GM19025 (cell line): ENCODE measurements at regions not wholly inside any gene's neighbourhood (a gene's known extent, or its start where the extent isn't known, plus 50 kb on each side); places are given as distances from the start of the nearest gene placed in this dataset.

Experiments
- ATAC-seq: cut with Tn5 transposase; IDR thresholded peaks from one replicate; pipeline ENCODE4 v1.9.1; 2021; ENCODE audit warnings: mild to moderate bottlenecking, low read depth, moderate library complexity; ENCODE audit not compliant: unreplicated experiment

DNA sequence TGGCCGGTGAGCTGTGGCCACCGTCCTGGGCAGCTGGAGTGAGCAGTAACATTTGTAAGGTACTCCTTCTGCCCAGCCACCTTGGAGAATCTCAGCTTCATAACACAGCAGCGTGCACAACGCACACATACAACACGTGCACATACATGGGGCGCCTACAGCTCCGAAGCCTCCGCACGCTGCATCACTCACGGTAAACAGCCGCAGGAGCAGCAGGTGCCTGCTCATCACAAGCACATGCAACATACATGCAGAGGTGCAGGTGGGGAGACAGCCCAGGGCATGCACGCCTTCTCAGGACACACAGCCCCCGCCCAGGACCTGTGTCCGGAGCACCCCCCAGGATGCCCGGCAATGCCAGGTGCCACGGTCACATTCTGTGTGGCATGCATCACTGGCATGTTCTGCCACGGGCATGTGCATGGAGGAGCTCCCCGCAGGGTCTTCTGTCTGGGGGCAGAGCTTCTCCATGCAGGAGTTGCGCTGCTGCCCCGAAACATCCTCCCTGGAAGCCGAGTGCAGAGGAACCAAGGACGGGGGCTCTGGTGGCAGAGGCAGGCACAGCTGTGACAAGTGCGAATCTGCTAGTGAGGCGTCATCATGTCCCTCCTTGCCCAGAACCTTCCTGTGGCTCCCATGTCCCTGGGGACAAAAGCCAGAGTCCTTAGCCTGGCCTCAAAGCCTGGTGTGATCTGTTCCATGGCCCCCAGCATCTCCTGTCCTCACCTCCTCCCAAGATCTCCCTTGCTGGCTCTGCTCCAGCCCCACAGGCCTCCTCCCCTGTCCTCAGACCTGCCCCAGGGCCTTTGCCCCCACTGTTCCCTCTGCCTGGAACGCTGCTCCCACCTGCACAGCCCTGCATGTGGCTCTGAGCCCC, 184.0 kb upstream of the GSE1 start:
- ATAC-seq: no peak

DNA sequence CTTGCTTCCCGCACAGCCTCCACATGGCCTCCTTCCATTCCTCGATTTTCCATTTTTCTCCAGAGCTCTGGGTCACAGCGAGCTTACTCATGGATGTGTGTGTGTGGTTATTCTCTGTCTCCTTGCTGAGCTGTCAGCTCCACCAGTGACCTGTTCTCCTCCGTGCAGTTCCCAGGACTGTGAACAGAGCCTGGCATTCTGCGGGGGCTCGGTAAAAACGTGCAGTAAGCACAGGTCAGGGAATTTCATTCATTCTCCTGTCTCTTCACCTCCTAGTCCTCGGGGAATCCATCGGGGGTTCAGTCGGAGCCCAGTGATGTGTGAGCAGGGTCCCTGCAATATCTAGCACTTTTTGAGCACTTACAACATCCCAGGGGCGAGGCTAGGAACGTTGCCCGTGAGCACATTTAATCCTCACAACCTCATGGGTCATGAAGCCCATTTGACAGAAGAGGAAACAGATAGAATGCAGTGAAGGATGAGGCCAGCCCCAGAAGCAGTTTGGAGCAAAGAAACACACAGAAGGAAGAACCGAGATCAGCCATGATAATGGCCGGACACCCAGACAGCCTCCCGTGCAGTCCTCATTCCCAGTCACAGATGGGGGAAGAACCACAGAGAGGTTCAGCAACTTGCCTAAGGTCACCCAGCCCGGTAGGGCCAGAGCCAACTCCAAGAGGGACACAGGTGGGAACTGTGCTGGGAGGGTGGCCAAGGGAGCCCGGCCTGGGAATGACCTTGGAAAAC, 183.2 kb upstream of the GSE1 start:
- no peak for ATAC-seq

DNA sequence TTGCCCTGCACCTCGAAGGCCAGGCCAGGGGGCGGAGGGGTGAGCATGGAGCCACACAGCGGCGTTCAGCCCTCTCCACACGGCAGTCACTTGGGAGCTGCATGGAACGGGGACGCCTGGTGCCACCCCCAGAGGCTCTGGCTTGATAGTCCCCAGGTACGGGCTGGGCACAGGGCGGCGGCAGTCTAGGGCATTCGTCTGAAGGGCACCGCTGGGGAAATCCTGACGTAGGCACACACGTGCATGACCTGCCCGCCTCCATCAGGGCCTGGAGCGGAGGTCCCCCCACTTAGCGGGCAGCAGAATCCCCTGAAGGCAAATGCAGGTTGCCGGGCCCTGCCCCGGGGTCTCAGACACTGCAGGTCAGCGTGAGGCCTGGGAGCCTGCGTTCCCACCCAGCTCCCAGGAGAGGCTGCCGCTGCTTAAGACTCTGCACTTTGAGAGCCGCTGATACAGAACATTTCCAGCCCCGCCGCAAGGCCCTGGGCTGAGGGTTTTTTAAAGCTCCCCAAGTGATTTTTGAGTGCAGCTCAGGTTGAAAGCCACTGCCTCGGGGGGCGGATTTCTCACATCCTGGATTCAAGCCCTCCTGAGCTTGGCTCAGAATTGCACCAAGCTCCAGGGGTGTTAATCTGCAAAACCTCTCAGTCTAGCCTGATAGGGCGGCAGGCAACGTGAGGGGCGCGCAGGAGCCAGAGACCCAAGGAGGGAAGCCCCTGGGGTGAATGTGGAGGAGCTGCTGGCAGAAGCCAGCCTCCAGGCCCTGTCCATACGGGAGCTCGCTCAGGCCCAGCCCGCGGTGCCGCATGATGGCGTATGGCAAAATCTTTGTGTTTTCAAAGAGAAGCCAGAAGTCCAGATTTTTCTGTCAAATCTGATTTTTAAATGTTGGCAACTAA, 182.3 kb upstream of the GSE1 start:
- ATAC-seq: no peak

DNA sequence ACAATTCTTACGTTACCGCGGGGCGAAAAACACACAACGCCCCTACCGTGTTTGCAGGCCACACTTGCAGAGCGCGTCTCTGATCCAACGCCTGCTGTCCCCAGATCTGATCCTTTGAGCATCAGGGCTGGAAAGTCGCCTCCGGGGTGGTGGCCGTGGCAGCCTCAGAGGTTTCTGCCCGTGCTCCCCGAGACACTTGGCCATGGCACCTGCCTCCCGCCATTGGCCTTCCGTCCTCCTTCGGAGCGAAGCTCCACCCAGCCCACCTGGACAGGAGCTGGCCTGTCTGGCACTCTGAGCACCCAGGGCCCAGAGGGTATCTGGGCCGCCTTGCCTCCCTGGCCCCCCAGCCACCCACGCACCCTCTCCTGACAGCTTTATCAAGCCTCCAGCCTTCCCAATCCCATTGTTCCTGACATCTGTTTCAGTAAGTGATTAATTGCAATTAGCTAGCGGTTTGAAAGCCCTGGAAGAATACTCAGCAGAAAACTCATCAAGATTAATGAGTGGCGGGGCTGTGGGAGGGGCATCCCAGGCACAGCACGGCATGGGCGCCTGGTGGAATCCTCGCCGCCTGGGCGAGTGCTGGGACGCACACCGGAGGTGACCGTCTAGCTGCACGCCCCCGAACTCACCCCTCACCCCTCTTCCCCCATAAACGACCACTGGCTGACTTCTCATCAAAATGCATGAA, 181.5 kb upstream of the GSE1 start:
- no peak for ATAC-seq

DNA sequence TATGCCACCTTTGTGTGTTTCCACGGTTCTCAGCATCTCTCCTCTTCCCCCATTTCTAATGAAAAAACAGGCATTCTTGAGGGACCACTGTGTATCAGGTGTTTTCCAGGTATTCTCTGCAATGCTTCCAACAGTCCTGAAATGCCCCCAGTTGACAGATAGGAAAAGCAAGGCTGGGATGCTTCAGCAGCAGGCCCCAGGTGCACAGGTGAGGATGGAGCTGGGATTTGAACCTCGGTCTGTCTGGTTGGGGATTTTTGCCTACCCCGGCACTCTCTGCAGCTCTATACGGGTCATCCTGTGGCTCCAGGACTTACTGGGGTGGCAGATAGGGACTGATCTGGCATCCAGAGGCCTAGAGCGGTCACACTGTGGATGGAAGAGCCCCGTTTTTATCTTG, 180.5 kb upstream of the GSE1 start:
- ATAC-seq: no peak

DNA sequence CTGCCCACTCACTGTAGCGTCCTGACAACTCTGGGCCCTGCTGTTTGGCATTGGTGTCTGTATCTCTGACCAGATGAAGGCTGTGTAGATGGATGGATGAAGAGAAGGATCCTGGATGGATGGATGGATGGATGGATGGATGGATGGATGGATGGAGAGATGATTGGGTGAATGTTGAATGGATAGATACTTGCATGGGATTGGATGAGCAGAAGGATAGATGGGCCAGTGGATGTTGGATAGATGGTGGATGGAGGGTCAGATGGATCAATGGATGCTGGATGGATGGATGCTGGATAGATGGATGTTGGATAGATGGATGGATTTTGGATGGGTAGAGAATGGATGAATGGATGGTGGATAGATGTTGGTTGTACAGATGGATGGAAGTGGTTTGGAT, 179.6 kb upstream of the GSE1 start:
- ATAC-seq: no peak

DNA sequence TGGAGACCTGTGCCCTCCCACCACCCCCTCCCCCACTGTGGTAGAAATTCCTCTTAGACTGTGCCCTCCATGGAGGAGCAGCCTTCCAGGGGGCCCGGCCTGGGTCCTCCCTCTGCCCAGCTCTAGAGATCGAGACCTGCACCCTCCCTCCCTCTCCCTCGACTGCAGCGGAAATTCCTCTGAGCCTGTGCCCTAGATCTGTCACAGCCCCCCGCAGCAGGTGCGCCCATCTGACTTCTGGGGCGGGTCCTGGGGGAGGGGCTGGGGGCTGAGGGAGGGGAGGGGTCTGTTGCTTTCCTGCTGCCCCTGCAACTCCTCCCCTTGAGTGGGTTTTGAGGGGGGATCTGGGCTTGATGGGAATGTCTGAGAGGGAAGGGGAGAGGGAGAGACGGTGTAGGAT, 177.8 kb upstream of the GSE1 start:
- ATAC-seq: no peak

DNA sequence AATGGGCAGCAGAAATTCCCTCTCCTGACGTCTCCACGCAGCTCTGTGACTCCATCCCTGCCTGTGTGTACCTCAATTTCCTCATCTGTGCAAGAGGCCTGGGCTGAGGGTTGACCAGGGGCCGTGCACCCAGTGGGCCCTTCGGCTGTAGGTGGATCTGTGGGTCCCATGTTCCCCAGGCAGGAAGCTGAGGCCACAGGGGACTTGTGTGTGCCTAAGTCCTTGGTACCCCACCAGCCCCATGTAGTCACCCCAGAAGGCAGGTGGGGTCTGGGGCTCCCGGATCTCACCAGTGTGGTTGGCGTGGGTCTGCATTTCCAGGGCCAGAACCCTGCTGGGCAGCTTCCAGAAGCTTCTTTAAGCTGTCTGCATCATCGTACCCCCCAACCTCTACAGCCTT, 177.4 kb upstream of the GSE1 start:
- no peak for ATAC-seq

DNA sequence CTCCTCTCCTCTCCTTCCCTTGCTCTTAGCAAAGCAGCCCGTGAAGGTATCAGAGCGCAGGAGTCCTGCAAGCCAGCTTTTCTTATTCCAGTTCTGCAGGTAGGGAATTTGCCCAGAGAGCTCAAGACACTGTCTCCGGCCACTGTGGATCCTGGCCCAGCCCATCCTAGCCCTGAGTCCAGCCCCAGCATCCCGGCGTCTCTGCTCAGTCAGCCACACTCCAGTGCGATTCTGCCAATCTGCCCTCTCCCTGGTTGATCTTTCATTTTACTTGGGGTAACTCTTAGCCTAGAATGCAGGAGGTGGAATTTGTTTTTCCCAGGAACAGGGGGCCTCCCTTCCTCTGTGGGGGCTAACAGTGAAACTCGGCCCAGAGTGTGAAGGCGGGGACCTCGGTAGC, 176.9 kb upstream of the GSE1 start:
- ATAC-seq: no peak

DNA sequence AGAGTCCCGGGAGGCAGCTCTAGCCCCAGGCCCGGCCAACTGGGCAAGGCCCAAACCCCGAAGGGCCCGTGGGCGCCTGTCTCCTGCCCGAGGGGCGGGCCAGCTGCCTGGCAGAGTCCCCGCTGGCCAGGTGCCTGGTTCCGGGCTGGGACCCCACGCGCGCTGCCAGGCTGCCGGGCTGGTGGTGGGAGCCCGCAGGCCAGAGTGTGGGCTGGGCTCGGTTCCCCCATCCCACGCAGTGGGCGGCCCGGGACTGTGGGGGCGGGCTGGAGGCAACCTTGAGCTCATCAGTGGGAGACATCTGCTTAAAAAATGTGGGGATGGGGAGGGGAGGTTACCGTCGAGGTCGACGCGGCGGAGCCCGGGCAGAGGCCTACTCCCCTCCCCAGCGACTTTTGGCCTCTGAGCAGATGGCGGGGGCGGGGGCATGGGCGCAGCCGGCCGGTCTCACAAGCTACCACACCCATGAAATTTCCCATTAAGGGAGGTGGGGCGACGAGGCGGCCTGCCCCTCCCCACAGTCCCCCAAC, 176.4 kb upstream of the GSE1 start:
- ATAC-seq: no peak

DNA sequence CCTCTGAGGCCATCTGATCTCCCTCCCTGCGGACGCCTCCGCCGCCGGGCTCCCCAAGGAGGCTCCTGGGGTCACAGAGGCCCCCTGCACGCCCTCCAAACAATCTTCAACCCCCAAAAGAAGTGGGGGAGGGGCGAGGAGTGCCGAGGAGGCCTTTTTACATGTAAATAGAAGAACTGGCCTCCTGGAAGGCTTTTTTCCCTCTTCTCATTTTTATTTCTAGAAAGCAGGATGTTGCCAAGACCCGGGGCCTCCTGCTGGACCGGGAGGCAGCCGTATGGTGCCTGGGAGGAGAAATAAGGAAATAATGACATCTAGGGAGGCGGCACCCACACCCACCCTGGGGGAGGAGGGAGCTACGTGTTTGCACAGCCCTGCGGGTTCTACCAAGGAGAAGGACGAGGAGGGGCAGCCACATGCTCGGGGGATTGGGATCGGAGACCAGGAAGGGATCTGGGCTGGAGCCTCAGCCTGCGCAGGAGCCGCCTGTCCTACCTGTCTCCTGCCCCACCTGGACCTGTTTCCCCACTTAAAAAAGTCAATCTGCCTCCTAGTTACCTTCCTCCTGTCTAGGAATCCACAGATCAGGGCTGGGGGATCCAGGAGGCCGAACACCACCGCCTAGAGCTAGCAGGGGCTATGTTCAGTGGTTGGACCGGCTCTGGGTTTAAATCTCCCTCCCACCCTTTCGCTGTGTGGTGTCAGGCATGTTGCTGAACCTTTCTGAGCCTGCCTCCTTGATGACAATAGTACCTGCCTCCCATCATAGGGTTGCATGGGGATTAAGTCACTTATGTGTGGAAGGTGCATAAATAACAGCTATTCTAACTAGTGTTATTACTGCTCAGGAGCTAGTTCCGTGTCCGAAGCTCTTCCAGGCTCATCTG, 175.7 kb upstream of the GSE1 start:
- ATAC-seq: no peak

DNA sequence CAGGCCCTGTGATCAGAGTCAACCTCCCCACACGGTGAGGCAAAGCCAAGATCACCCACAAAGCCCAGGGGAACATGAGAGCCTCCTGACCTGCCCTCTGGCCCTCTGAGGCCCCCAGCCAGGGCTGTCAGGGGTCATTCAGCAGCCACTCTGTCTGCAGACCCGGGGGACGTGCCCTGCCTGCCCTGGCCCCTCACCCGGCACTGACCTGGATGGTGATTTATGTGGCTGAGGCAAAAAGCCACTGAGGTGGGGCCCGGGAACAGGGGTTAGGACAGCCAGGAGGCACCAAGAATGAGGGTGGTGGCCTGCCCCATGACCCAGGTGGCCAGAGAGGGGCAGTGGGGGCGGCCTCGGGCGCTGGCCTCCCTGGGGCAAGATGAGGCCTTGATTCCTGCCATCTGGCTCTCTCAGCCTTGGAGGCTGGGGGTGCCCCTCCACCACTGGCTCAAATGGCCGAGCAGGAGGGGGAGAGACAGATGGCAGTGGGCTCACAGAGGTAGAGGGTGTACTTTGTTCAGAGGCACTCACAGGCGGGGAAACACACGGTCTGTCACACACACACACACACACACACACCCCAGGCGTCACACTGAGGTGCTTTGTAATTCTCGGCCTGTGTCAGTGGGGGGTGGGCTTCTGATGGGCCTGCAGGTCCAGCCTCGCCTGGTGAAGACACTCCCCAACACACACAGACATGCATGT, 174.0 kb upstream of the GSE1 start:
- ATAC-seq: no peak

DNA sequence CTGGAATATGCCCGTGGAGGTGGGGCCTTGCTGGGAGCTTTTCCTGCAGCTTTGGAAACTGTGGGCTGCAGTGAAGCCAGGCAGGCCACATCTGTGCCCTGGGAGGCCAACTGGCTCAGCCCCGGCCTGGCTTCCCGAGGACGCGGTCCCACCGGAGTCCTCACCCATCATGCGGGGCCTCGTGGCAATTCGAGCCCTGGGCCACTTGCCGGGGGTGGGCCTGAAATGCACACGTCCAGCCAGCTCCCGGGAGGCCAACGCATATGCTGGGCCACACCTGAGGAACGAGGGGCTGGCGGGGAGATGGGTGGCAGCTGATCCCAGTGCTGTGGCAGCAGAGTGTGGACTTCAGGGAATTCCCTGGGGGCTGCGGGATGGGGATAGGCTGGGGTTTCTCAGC, 172.4 kb upstream of the GSE1 start:
- no peak for ATAC-seq

DNA sequence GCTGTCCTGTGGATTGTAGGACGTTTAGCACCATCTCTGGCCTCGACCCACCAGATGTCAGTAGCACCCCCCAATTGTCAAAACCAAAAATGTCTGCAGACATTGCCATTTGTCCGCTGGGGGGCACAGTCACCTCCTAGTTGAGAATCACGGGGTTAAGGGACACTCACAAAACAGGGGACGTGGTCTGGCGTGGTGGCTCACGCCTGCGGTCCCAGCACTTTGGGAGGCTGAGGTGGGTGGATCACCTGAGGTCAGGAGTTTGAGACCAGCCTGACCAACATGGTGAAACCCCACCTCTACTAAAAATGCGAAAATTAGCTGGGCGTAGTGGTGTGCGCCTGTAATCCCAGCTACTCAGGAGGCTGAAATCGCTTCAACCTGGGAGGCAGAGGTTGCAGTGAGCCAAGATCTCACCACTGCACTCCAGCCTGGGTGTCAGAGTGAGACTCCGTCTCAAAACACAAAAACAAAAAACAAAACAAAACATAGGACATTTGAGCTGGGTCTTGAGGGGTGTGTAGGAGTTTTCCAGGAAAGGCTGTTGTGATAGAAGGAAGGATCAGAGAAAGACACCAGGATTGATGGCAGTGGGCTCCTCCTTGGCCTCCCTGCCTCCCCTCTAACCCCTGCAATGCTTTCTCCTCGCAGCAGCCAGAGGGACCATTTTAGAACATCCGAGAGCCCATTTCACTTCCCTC, 171.8 kb upstream of the GSE1 start:
- no peak for ATAC-seq

DNA sequence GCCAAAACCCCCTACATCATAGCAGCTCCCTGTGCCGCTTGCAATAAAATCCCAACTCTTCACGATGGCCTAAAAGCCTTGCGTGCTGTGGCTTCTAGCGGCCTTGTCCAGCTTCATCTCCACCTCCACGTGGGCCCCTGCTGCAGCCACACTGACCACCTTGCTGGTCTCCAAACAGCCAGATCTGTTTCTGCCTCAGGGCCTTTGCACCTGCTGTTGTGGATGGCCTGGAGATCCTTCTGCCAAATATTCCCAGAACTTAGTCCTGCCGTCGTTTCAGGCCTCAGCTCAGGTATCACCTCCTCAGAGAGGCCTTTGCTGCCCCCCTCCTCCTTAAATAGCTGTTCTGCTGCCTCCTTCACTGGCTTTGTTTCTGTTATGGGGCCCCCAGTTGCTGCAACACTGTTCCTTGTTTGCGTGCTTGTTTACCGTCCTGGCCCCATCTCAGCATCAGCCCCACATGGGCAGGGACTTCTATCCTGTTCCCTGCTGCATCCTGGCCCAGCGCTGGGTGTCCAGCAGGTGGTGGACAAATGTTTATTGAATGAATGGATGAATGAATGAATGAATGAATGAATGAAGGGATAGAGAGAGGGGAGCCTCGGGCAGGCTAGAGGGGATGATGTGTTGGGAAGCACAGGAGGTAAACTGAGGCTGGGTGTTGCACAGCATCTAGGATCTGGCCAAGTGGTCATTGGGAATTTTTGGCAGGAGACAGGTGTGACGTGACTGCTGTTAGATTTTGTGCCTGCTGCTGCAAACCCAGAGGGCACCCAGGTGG, 171.0 kb upstream of the GSE1 start:
- no peak for ATAC-seq

DNA sequence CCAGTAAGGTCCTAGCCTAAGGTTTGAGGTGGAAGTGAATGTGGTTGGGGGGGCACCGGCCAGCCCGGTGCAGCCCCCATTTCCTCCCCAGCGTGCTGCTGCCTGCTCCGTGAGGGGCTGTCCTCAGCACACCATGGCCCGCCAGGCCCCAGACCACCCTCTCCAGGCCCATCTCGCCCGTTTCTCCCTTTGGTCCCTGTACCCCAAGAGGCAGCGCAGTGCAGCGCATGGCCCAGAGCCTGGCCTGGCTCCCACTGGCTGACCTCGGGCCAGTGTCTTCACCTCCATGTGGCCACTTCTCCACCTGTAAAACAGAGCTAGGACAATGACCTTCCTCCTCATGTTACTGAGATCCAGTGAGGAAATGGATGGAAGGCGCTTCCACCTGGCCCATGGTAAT, 170.0 kb upstream of the GSE1 start:
- no peak for ATAC-seq

DNA sequence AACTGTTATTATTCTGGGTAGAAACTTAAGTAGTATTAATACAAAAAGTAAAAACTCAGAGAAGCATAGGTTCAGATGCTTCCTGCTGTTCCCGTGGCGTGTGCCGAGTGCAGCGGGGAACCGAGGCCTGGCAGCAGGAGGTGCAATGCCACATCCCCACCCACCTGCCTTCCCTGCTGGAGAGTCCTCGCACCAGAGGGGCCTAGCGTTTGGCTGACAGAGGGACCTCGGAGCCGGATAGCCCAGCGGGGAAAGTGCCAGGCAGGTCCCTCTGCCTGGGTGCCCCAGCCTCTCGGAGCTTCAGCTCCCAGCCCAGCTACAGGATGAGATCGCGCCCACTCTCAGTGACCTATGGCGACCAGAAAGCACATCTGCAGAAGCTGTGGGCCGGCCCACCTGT, 169.6 kb upstream of the GSE1 start:
- ATAC-seq: no peak
